Gastrocnemius medialis (tissue), 4 donors: ENCODE measurements at regions not wholly inside any gene's neighbourhood (a gene's known extent, or its start where the extent isn't known, plus 50 kb on each side); places are given as distances from the start of the nearest gene placed in this dataset.
A peak's percentile ranks its signal among the peaks of the same experiment; 100 is the strongest.

Experiments
- ATAC-seq, 2 donors: fragments of 150-250 bp; one replicate each; pipeline ENCODE4 v1.9.1; 2016
- DNase-seq, 2 donors: peaks; one replicate each; pipeline ENCODE4 v3.0.0-alpha.2; 2019
- H3K27ac ChIP-seq, 4 donors: fragments of 200-600 bp; sonication (generic); 1 replicate in 1 of 4; 2 replicates in 3 of 4; pipeline ENCODE4 v1.5.1; 2016 to 2018; ENCODE audit warnings: mild to moderate bottlenecking in 2 of 4, moderate library complexity in 1 of 4
- H3K27me3 ChIP-seq, 3 donors: fragments of 200-600 bp; sonication (generic) in 2 of 3; 1 replicate in 1 of 3; 2 replicates in 2 of 3; pipeline versions ENCODE4 v1.5.1 to v1.6.0; 2016 to 2019; ENCODE audit warnings: mild to moderate bottlenecking in 1 of 3, moderate library complexity in 1 of 3
- H3K36me3 ChIP-seq, 2 donors: fragments of 200-600 bp; sonication (generic) in 1 of 2; one replicate each; pipeline ENCODE4 v1.5.1; 2017 to 2018
- H3K4me1 ChIP-seq, 2 donors: fragments of 200-600 bp; sonication (generic) in 1 of 2; one replicate each; pipeline ENCODE4 v1.5.1; 2016 to 2017; ENCODE audit warnings: mild to moderate bottlenecking in 2 of 2
- H3K4me3 ChIP-seq, 4 donors: fragments of 200-600 bp; sonication (generic) in 3 of 4; 1 replicate in 1 of 4; 2 replicates in 3 of 4; pipeline ENCODE4 v1.5.1; 2016 to 2019; ENCODE audit warnings: mild to moderate bottlenecking in 2 of 4
- H3K9me3 ChIP-seq, 3 donors: fragments of 200-600 bp; sonication (generic) in 2 of 3; 1 replicate in 1 of 3; 2 replicates in 2 of 3; pipeline ENCODE4 v1.5.1; 2016 to 2019
- POLR2A ChIP-seq, 2 donors: fragments of 450-650 bp; IDR thresholded peaks; one replicate each; pipeline ENCODE4 v1.6.1; 2017; ENCODE audit warnings: antibody characterized with exemption in 2 of 2, mild to moderate bottlenecking in 2 of 2, moderate library complexity in 2 of 2
- in situ Hi-C, 4 donors: fragments of 200-750 bp; cut with MboI; loops; one replicate each; pipeline versions ENCODE4 v1.15.0 to v1.8.0; 2017; ENCODE audit warnings: low sequenced_read_pairs in 4 of 4
- intact Hi-C: fragments of 100-400 bp; cut with DNase I; formaldehyde crosslinking; loops from one replicate; pipeline ENCODE4 v1.15.1; 2023; ENCODE audit warnings: low total_unique reads
- TF ChIP-seq, protein P1 (sequence below), 5 experiments: fragments of 450-650 bp in 3 of 5; fragments of 200-600 bp in 2 of 5; sonication (generic) in 2 of 5; IDR thresholded peaks in 4 of 5; conservative IDR thresholded peaks in 1 of 5; 1 replicate in 4 of 5; 2 replicates in 1 of 5; pipeline ENCODE4 v1.5.1; 2016 to 2019; ENCODE audit warnings: antibody characterized with exemption in 5 of 5, mild to moderate bottlenecking in 3 of 5, moderate library complexity in 3 of 5

DNA sequence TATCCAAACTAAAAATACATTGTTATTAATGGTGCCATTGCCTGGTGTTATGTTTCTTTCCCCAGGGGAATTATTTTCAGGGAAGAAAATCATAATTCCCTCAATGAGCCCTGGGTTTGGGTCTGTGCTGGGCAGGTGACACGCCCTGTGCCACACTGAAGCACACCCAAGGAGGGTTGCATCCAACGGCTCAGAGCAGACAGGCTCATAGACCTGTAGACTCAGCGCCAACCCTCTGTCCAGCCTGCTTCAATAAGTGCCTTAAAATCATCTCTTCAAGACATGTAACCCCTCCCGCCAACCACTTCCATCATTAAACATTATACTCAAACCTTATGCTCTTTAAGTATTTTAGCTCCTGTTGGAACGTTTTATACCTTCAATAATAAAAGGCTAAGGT lies 225.3 kb upstream of the CDH4 start:
- Histone ChIP-seq H3K4me3 (no peak overlapping the region), H3K36me3 (no peaks in the 10 kb centered on the region), H3K27ac (no peak overlapping the region), H3K9me3 (no peaks in the 10 kb centered on the region), H3K4me1 (no peaks in the 10 kb centered on the region), H3K27me3 (no peaks in the 10 kb centered on the region)
- ATAC-seq (no peak), DNase-seq (no peak)
- in situ Hi-C loops, result no loop called here
- TF ChIP-seq, protein P1, sequence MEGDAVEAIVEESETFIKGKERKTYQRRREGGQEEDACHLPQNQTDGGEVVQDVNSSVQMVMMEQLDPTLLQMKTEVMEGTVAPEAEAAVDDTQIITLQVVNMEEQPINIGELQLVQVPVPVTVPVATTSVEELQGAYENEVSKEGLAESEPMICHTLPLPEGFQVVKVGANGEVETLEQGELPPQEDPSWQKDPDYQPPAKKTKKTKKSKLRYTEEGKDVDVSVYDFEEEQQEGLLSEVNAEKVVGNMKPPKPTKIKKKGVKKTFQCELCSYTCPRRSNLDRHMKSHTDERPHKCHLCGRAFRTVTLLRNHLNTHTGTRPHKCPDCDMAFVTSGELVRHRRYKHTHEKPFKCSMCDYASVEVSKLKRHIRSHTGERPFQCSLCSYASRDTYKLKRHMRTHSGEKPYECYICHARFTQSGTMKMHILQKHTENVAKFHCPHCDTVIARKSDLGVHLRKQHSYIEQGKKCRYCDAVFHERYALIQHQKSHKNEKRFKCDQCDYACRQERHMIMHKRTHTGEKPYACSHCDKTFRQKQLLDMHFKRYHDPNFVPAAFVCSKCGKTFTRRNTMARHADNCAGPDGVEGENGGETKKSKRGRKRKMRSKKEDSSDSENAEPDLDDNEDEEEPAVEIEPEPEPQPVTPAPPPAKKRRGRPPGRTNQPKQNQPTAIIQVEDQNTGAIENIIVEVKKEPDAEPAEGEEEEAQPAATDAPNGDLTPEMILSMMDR (IDR thresholded peaks at IDR 0.05 in 4 of 5, conservative IDR thresholded peaks at IDR 0.05 in 1 of 5), result no peak
- no peak for TF ChIP-seq POLR2A (IDR thresholded peaks at IDR 0.05)
- intact Hi-C loops, result no loop called here

DNA sequence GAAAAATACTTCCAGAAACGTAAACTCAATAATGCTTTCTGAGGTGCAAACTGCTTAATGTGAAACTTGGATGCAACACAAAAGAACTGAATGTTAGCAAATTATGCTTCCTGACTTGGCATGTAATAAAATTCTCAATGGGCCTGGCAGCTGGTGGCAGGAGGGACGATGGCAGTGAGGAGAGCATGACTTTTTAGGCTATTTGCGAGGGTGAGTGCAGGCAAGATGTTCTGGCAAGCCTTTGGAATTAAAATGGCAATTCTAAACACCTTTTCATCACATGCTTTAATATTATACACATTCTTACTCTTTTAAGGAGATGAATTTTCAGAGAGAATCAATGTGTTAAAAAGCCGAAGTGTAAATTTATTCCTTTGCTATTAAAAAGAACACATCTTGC lies 224.8 kb upstream of the CDH4 start:
- Histone ChIP-seq H3K27me3 (no peaks in the 10 kb centered on the region), H3K4me1 (no peaks in the 10 kb centered on the region), H3K27ac (no peak overlapping the region), H3K4me3 (no peak overlapping the region), H3K9me3 (no peaks in the 10 kb centered on the region), H3K36me3 (no peaks in the 10 kb centered on the region)
- intact Hi-C loops, result no loop called here
- DNase-seq (no peak), ATAC-seq (no peak)
- TF ChIP-seq, protein P1 (IDR thresholded peaks at IDR 0.05 in 4 of 5, conservative IDR thresholded peaks at IDR 0.05 in 1 of 5), result no peak
- no peak for TF ChIP-seq POLR2A (IDR thresholded peaks at IDR 0.05)
- in situ Hi-C loops, result no loop called here

DNA sequence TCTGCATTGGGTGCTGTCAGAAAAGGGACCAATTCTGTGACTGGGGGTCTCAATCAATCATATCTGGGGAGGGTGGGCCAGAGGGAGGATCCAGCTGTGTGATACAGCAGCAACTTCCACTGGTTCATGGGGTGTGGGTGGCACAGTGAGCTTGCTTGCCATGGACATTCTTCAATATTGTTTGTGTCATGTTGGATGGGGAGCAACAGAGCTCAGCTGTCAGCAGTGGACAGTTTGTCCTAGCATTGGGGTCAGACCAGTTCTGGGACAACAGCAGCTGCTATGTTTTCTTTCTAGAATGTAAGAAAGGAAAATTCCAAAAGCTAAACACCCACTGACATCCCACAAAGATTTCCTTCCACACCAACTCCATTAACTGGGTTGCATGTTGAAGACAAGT lies 221.9 kb upstream of the CDH4 start:
- no peak overlapping the region for H3K27ac ChIP-seq
- intact Hi-C loops (no loop called here), in situ Hi-C loops (no loop called here)
- H3K4me3 ChIP-seq, result no peak overlapping the region
- no peaks in the 10 kb centered on the region for H3K27me3 ChIP-seq
- no peak for DNase-seq
- no peak for TF ChIP-seq POLR2A (IDR thresholded peaks at IDR 0.05)
- no peaks in the 10 kb centered on the region for H3K9me3 ChIP-seq
- peak; percentile 36 to 65 for ATAC-seq
- no peaks in the 10 kb centered on the region for H3K36me3 ChIP-seq
- H3K4me1 ChIP-seq, result no peaks in the 10 kb centered on the region

DNA sequence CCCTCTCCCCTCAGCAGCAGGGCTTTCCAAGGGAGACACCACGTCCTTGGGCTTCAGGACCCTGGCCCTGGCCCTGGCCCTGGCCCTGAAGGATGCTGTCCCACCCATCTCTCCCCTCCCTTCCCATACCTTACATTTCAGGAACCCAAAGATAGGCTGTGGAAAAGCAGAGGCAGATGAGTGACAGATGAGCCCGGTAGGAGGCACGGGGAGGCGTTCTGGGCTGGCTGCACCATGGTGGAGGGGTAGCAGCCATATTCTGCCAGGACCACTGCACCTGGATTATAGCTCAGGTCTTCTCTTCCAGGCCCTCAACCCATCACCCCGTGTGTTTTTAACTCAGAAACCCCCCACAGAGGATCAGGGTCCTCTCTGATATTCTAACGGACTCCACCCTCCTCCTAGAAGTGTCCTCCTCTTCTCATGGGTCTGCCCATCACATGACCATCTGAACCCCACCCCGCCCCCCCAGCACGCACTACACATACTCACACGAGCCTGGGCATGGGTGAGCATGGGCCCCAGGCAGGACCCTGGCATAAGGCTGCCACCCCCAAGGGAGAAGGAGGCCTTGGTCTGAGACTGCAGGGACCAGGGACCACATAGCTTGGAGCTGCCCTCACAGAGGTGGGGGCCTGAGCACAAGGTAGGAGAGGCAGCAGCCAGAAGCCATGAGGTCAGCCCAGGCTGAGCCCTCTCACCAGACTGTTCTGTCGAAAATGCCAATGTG lies 220.8 kb upstream of the CDH4 start:
- H3K27ac ChIP-seq, result peak overlapping the region in 2 of 4 donors; percentile 18 to 23
- no peak for ATAC-seq
- H3K4me1 ChIP-seq, result no peaks in the 10 kb centered on the region
- no peak for DNase-seq
- no peaks in the 10 kb centered on the region for H3K36me3 ChIP-seq
- intact Hi-C loops, result no loop called here
- TF ChIP-seq POLR2A (IDR thresholded peaks at IDR 0.05), result no peak
- TF ChIP-seq, protein P1 (IDR thresholded peaks at IDR 0.05 in 4 of 5, conservative IDR thresholded peaks at IDR 0.05 in 1 of 5), result no peak
- no peak overlapping the region for H3K4me3 ChIP-seq
- H3K27me3 ChIP-seq, result no peaks in the 10 kb centered on the region
- in situ Hi-C loops, result no loop called here
- H3K9me3 ChIP-seq, result no peaks in the 10 kb centered on the region

DNA sequence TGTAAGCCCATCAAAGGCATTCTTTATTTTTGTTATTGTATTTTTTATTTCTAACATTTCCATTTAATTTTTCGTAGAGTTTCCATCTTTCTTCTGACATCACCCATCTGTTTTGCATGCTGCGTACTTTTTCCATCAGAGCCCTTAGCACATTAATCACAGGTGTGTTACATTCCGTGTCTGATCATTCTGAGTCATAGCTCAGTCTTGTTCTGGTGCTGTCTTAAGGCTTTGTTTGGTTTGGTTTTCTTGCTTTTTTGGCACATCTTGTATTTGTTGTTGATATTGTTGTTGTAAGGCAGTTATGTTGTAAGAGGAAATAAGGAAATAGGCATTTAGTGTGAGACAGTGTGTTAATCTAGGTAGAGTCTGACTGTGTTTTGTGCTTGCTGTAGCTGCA lies 214.6 kb upstream of the CDH4 start:
- H3K27ac ChIP-seq, result no peak overlapping the region
- H3K4me3 ChIP-seq, result no peak overlapping the region
- no peaks in the 10 kb centered on the region for H3K9me3 ChIP-seq
- TF ChIP-seq, protein P1 (IDR thresholded peaks at IDR 0.05 in 4 of 5, conservative IDR thresholded peaks at IDR 0.05 in 1 of 5), result no peak
- TF ChIP-seq POLR2A (IDR thresholded peaks at IDR 0.05), result no peak
- no peak for ATAC-seq
- H3K4me1 ChIP-seq, result no peaks in the 10 kb centered on the region
- in situ Hi-C loops, result no loop called here
- no peaks in the 10 kb centered on the region for H3K27me3 ChIP-seq
- no peak for DNase-seq
- intact Hi-C loops, result no loop called here
- H3K36me3 ChIP-seq, result no peaks in the 10 kb centered on the region
